Testis (tissue), 2 donors: ENCODE measurements at regions not wholly inside any gene's neighbourhood (a gene's known extent, or its start where the extent isn't known, plus 50 kb on each side); places are given as distances from the start of the nearest gene placed in this dataset.

ENCODE experiments used
- DNase-seq: peaks from one replicate; pipeline ENCODE4 v3.0.0-alpha.2; 2019
- H3K27ac ChIP-seq, 2 donors: fragments of 200-600 bp; sonication (generic); one replicate each; pipeline ENCODE4 v1.5.1; 2019
- H3K27me3 ChIP-seq: fragments of 200-600 bp; sonication (generic); one replicate; pipeline ENCODE4 v1.5.1; 2019
- H3K36me3 ChIP-seq: fragments of 200-600 bp; sonication (generic); one replicate; pipeline ENCODE4 v1.5.1; 2017; ENCODE audit warnings: low read depth; ENCODE audit errors: missing control alignments
- H3K4me1 ChIP-seq: fragments of 200-600 bp; sonication (generic); one replicate; pipeline ENCODE4 v1.5.1; 2019
- H3K4me3 ChIP-seq, 2 donors: fragments of 200-600 bp; sonication (generic); one replicate each; pipeline ENCODE4 v1.5.1; 2017 to 2019
- H3K9me3 ChIP-seq: fragments of 200-600 bp; sonication (generic); one replicate; pipeline ENCODE4 v1.5.1; 2017
- POLR2A ChIP-seq: fragments of 450-650 bp; IDR thresholded peaks from one replicate; pipeline ENCODE4 v1.6.1; 2017; ENCODE audit warnings: antibody characterized with exemption, mild to moderate bottlenecking, moderate library complexity
- WGBS, 2 donors: methylation state at CpG; one replicate each; pipeline ENCODE4 v1.1.5; 2018; 5-methylcytosine and 5-hydroxymethylcytosine counted together
- intact Hi-C: fragments of 100-400 bp; cut with DNase I; formaldehyde crosslinking; loops from one replicate; pipeline ENCODE4 v1.15.1; 2023; ENCODE audit warnings: low total_unique reads
- TF ChIP-seq, protein P1 (sequence below), 3 experiments: fragments of 450-650 bp in 2 of 3; fragments of 200-600 bp in 1 of 3; sonication (generic) in 1 of 3; IDR thresholded peaks; one replicate each; pipeline ENCODE4 v1.5.1; 2016 to 2019; ENCODE audit warnings: antibody characterized with exemption in 3 of 3, mild to moderate bottlenecking in 2 of 3, moderate library complexity in 1 of 3

DNA sequence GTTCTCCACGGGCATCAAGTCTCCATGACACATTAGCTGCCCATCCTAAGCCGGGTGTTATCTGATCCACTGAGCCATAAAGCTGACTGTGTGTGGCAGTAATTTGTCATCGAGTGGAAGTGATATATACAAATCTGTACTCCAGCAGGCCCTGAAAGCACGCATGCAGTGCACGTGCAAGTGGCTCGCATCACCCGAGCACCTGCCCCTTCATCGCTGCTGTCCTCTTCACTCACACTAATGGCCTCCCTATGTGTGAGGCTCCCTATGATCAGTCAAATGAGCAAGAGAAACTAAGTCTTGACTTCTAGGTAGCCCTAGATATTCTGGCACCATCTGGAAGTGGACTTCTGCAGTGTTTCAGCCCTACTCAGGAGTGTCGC, 248.6 kb downstream of the MATN1 start:
- DNase-seq, result no peak
- intact Hi-C loops, result no loop called here
- no peaks in the 10 kb centered on the region for H3K36me3 ChIP-seq
- H3K9me3 ChIP-seq, result no peaks in the 10 kb centered on the region
- H3K4me1 ChIP-seq, result no peaks in the 10 kb centered on the region
- 73 to 89% methylated on average over 1 to 9 of the region's 9 CpGs for WGBS, 2 donors
- H3K4me3 ChIP-seq, result no peak overlapping the region
- H3K27me3 ChIP-seq, result no peaks in the 10 kb centered on the region
- TF ChIP-seq, protein P1, sequence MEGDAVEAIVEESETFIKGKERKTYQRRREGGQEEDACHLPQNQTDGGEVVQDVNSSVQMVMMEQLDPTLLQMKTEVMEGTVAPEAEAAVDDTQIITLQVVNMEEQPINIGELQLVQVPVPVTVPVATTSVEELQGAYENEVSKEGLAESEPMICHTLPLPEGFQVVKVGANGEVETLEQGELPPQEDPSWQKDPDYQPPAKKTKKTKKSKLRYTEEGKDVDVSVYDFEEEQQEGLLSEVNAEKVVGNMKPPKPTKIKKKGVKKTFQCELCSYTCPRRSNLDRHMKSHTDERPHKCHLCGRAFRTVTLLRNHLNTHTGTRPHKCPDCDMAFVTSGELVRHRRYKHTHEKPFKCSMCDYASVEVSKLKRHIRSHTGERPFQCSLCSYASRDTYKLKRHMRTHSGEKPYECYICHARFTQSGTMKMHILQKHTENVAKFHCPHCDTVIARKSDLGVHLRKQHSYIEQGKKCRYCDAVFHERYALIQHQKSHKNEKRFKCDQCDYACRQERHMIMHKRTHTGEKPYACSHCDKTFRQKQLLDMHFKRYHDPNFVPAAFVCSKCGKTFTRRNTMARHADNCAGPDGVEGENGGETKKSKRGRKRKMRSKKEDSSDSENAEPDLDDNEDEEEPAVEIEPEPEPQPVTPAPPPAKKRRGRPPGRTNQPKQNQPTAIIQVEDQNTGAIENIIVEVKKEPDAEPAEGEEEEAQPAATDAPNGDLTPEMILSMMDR (IDR thresholded peaks at IDR 0.05), result no peak
- no peak for TF ChIP-seq POLR2A
- no peak overlapping the region for H3K27ac ChIP-seq

DNA sequence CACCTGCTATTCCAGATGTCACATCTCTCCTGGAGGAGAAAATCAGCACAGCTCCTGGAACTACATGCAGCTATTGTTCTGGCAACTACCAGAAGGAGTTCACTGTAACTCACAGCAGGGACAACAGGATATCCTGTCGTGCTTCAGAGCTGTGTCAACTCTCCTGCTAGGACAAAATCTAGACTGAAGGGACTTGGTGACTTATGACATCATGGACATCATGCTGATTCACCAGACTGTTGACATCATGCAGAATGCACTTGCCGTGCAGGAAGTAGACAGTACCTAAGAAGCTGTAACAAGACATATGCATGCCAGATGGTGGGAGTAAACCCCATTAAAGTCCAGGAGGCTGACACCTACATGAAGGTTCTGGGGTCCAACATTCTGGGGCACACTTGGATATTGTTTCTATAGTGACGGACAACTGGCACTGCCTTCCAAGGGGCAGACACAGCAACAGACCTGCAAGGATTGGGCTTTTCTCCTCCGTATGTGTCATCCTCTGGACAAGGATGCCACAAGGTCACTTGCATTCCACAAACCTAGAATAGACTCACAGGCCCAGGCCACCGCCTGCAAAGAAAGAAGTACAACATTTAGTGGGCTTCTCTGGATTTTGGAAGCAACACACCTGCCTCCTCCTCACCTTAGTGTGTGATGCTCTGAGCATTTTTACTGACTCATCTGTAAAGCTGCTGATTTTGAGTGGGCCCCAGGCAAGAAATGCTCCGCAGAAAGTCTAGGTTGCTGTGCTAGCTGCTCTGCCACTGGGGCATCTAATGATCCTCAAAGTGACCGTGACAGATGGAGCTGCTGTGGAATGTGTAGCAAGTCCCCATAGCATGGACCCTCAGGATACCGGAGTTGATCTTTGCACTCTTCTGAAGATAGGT, 249.2 kb downstream of the MATN1 start:
- Histone ChIP-seq H3K27me3 (no peaks in the 10 kb centered on the region), H3K9me3 (no peaks in the 10 kb centered on the region), H3K4me3 (no peak overlapping the region), H3K27ac (no peak overlapping the region), H3K36me3 (no peaks in the 10 kb centered on the region), H3K4me1 (no peaks in the 10 kb centered on the region)
- no peak for DNase-seq
- TF ChIP-seq POLR2A, result no peak
- TF ChIP-seq, protein P1 (IDR thresholded peaks at IDR 0.05), result no peak
- intact Hi-C loops, result no loop called here
- 76 to 85% methylated on average over 6 to 8 of the region's 8 CpGs for WGBS, 2 donors

DNA sequence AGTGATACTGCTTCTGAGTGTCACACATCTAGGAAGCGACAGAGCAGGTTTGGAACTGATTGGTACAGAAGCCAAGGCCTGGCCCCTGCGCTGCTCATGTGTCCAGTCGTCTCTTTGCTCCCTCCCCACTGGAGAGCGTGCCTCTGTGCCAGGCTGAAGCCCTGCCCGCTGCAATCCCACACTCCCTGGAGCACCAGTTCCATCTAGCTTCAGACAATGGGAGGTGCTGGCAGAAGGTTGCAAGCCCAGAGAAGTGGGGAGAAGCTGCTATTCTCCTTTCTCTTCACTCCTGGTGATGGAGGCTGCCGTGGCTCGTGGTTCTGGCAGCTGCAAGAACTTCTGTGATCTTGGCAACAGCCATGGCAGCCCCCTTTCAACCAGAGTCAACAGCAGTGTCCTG, 250.9 kb downstream of the MATN1 start:
- 61 to 63% methylated on average over 5 to 7 of the region's 7 CpGs for WGBS, 2 donors
- DNase-seq, result no peak
- Histone ChIP-seq H3K27ac (no peak overlapping the region), H3K36me3 (no peaks in the 10 kb centered on the region), H3K27me3 (no peaks in the 10 kb centered on the region), H3K4me3 (no peak overlapping the region), H3K9me3 (no peaks in the 10 kb centered on the region), H3K4me1 (no peaks in the 10 kb centered on the region)
- intact Hi-C loops, result no loop called here
- no peak for TF ChIP-seq POLR2A
- TF ChIP-seq, protein P1 (IDR thresholded peaks at IDR 0.05), result no peak

DNA sequence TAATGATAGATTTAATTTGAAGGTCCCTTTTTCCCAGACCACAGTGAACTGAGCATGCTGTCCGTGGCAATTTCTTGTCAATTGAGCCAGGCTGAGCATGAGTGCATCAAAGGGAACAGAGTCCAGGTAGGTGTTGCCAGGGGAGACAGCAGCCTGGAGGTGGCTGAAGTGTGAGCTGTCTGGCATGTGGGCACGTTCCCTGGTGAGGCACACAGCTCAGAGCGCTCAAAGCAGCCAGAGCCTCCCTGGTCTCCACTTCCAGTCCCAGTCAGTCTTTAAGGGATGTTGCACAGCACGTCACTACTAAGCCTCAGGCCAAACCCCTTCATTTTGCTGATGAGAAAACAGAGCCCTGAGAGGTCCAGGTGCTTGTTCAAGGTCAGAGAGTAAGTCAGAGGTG, 251.4 kb downstream of the MATN1 start:
- Histone ChIP-seq H3K36me3 (no peaks in the 10 kb centered on the region), H3K4me1 (no peaks in the 10 kb centered on the region), H3K4me3 (no peak overlapping the region), H3K9me3 (no peaks in the 10 kb centered on the region), H3K27me3 (no peaks in the 10 kb centered on the region), H3K27ac (no peak overlapping the region)
- no peak for DNase-seq
- TF ChIP-seq, protein P1 (IDR thresholded peaks at IDR 0.05), result no peak
- no peak for TF ChIP-seq POLR2A
- WGBS, 2 donors, result 75 to 93% methylated on average over 4 of the region's 4 CpGs
- intact Hi-C loops, result no loop called here

DNA sequence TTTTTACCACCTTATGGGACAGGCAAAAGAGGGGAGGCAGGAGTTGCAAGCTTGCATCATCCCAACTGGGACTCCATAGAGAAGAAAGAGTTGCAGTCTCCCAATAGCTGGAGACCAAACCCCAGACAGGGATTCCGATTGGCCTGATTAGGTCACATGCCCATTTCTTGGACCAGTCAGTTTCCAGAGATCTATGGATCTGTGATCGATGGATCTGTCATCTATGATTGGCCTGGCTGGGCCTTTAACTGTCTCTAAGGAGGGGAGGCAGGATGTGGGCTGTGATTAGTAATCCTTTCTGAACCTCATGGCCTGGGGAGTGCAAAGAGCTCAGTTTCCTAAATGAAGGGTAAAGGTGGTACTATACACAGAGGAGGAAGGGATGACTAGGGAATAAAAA, 252.1 kb downstream of the MATN1 start:
- H3K4me1 ChIP-seq, result no peaks in the 10 kb centered on the region
- no peaks in the 10 kb centered on the region for H3K9me3 ChIP-seq
- DNase-seq, result peak; percentile 37
- no peak overlapping the region for H3K27ac ChIP-seq
- H3K4me3 ChIP-seq, result no peak overlapping the region
- no peaks in the 10 kb centered on the region for H3K36me3 ChIP-seq
- TF ChIP-seq POLR2A, result no peak
- TF ChIP-seq, protein P1 (IDR thresholded peaks at IDR 0.05), result no peak
- H3K27me3 ChIP-seq, result no peaks in the 10 kb centered on the region
- intact Hi-C loops, result no loop called here
- WGBS, 2 donors, result 80 to 90% methylated on average over 2 of the region's 2 CpGs
